ENCODE measurements at regions not wholly inside any gene's neighbourhood (a gene's known extent, or its start where the extent isn't known, plus 50 kb on each side); places are given as distances from the start of the nearest gene placed in this dataset.

DNA sequence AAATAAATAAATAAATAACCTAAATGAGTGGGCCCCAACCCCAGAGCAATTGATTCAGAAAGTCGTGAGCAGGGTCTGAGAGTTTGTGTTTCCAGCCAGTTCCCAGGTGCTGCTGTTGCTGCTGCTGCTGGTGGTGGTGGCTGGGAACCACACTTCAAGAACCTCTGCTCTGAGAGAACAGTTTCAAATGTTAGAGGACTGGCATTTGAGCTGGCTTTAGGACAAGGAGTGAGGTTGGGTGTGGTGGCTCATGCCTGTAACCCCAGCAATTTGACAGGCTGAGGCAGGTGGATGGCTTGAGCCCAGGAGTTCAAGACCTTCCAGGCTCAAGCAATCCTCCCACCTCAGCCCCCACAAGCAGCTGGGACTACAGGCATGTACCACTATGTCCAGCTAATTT, 123.1 kb upstream of the UBE2E1 start:
- ChIA-PET POLR2A (no interaction called here), CTCF (interaction anchor here (0.6 to 1.0 kb wide), 2 partner anchors 9 to 33 kb away, joined by 3 read pairs; no protein-coding TSS in a partner anchor)
- TF ChIP-seq, protein P1, sequence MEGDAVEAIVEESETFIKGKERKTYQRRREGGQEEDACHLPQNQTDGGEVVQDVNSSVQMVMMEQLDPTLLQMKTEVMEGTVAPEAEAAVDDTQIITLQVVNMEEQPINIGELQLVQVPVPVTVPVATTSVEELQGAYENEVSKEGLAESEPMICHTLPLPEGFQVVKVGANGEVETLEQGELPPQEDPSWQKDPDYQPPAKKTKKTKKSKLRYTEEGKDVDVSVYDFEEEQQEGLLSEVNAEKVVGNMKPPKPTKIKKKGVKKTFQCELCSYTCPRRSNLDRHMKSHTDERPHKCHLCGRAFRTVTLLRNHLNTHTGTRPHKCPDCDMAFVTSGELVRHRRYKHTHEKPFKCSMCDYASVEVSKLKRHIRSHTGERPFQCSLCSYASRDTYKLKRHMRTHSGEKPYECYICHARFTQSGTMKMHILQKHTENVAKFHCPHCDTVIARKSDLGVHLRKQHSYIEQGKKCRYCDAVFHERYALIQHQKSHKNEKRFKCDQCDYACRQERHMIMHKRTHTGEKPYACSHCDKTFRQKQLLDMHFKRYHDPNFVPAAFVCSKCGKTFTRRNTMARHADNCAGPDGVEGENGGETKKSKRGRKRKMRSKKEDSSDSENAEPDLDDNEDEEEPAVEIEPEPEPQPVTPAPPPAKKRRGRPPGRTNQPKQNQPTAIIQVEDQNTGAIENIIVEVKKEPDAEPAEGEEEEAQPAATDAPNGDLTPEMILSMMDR (IDR thresholded peaks at IDR 0.05; ENCODE audit: control extremely low read depth, extremely low read depth, low read depth, missing control alignments), result no peak
- DNase-seq (ENCODE audit: extremely low spot score), result no peak

DNA sequence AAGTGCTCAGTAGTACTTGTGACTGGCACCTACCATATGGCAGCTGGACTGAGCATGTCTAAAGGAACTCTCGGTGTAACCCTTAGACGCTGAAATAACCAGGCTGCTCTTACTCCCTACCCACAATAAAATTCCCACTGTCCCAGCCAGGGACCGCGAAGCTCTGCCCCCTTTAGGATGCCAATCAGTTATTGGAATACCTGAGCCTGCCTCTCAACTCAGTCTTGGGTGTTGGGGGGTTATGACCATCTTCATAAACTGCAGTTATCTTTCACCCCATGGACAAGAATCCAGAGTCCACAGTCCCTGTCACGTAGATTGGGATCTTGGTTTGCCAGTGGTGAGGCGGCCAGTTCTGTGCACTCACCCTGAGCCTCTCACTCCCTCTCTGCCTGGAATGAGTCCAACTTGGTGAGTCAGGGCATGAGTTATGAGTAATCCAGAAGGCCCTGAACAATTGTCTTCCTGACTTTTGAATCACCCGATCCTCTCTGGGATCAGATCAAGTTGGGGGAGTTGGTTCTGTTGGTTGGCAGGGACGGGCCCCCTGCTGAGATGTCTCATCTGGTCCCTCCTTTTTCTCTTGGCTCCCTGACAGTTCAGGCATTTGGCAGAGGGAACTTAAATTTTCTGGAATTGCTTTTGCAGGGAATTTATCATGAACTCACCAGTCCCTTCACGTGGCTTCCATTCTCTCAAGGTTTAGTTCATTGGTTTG, 120.1 kb upstream of the UBE2E1 start:
- no peak for DNase-seq (ENCODE audit: extremely low spot score)
- TF ChIP-seq, protein P1 (IDR thresholded peaks at IDR 0.05; ENCODE audit: control extremely low read depth, extremely low read depth, low read depth, missing control alignments), result no peak
- ChIA-PET CTCF (interaction anchor here (0.9 to 1.5 kb wide), 2 partner anchors 11 to 13 kb away, joined by 3 to 6 read pairs; no protein-coding TSS in a partner anchor), POLR2A (no interaction called here)

DNA sequence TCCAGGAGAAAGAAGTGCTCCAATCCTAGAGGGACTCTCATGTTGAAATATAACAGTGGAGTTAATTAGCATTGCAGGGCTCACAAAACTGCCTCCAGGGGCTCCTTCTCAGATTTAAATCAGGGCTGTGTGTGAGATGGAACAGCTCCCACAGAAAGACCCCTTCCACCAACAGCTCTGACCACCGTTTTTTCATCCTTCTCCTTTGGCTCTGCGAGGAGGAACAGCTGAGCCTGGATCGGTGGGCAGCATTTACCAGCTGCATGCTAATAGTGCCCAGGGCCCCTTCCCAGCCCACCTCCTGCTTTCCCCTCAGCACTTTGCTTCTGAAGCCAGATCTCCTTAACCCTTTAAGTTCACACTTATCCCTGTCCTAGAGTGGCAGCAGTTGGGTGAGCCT, 119.2 kb upstream of the UBE2E1 start:
- ChIA-PET POLR2A (no interaction called here), CTCF (interaction anchor here (0.9 to 1.5 kb wide), 2 partner anchors 11 to 12 kb away, joined by 3 to 6 read pairs; no protein-coding TSS in a partner anchor)
- no peak for DNase-seq (ENCODE audit: extremely low spot score)
- TF ChIP-seq, protein P1 (IDR thresholded peaks at IDR 0.05; ENCODE audit: control extremely low read depth, extremely low read depth, low read depth, missing control alignments), result no peak

DNA sequence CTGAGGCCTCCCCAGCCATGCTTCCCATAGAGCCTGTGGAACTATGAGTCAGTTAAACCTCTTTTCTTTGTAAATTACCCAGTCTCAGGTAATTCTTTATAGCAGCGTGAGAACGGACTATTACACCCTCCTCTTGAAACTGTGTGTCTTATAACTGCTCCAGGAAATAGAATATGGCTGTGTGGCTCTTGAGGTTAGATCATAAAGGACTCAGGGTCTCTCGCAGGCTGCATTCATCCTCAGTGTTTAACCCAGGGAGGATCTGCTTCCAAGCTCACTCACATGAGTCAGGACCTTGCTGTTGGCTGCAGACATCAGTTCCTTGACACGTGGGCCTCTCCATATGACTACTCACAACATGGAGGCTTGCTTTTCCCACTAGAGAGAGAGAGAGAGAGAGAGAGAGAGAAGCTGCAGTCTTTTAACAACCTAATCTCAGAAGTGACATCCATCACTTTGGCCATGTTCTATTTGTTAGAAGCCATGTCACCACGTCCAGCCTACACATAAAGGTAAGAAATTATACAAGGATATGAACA, 114.3 kb upstream of the UBE2E1 start:
- no peak for DNase-seq (ENCODE audit: extremely low spot score)
- POLR2A ChIA-PET, result no interaction called here
- CTCF ChIA-PET, result interaction anchor here (0.8 to 1.4 kb wide), 2 partner anchors 14 to 29 kb away, joined by 3 read pairs; no protein-coding TSS in a partner anchor
- TF ChIP-seq, protein P1 (IDR thresholded peaks at IDR 0.05; ENCODE audit: control extremely low read depth, extremely low read depth, low read depth, missing control alignments), result no peak

DNA sequence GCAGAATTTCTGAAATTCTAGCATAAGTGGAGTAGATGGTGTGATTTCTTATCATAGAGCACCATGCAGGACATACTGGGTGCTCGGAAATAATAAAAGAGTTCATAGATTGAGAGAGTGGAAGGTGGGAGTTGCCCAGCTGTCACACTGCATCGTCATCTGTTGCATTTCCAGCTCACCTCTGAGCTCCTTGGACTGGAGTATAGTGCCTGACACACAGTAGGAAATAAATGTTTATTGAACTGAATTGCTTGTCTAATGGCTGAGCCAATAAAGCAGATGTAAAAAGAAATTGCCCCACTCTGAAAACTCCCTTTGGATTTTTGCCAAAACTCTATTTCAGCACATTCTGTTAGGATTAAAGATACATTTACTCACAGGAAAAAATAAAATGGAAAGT, 108.9 kb upstream of the UBE2E1 start:
- ChIA-PET POLR2A (no interaction called here), CTCF (no interaction called here)

DNA sequence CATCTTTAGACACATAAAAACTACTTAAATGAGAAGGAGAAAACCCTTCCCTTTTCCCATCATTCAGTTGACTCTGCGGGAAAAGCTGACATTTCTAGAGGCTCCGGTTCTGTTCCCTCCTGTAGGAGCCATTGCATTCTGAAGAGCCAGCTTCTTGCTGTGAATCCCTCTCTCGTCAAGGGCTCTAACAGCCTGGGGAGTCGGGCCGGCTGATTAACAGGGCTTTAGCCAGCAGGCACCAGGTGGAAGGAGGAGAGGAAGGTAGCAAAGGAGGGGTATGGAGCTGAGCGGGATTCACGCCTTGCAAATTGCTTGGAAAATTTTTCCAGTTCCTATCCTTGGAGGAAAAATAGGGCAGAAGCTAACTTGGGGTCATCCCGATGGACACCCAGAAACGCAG, 108.3 kb upstream of the UBE2E1 start:
- TF ChIP-seq, protein P1 (IDR thresholded peaks at IDR 0.05; ENCODE audit: control extremely low read depth, extremely low read depth, low read depth, missing control alignments), result no peak
- no peak for DNase-seq (ENCODE audit: extremely low spot score)
- ChIA-PET POLR2A (no interaction called here), CTCF (interaction anchor here (1.1 to 1.3 kb wide), 2 partner anchors 9 to 31 kb away, joined by 3 read pairs; no protein-coding TSS in a partner anchor)

More for the DNA sequence above, 108.9 kb upstream of the UBE2E1 start:
- TF ChIP-seq, protein P1 (IDR thresholded peaks at IDR 0.05; ENCODE audit: control extremely low read depth, extremely low read depth, low read depth, missing control alignments), result no peak
- DNase-seq (ENCODE audit: extremely low spot score), result no peak
